Sciatic nerve (tissue), 2 donors: ENCODE measurements at regions not wholly inside any gene's neighbourhood (a gene's known extent, or its start where the extent isn't known, plus 50 kb on each side); places are given as distances from the start of the nearest gene placed in this dataset.
"Not testable (repeated sequence)": the region's sequence is repeated elsewhere in the genome, so short reads cannot be mapped to it uniquely, and the experiment has no call there.

Experiments
- ATAC-seq: fragments of 200-7000 bp; cut with Tn5 transposase; one replicate; pipeline ENCODE4 v1.9.1; 2020; ENCODE audit warnings: mild to moderate bottlenecking, moderate library complexity
- DNase-seq: peaks from one replicate; pipeline ENCODE4 v3.0.0-alpha.2; 2020; ENCODE audit warnings: low spot score
- intact Hi-C: fragments of 100-400 bp; cut with DNase I; formaldehyde crosslinking; loops from one replicate; pipeline ENCODE4 v1.14.2; 2022
- donor health status: DM: no; HTN: no; CAD: no.
- donor health status: DM: no; HTN: no; CAD: no.

- ATAC-seq (no peak), DNase-seq (no peak)
- intact Hi-C loops: no loop called here
These were observed 287.6 kb downstream of the SOCS6 start for GRCh38 chr18:70576276-70577022.

DNA sequence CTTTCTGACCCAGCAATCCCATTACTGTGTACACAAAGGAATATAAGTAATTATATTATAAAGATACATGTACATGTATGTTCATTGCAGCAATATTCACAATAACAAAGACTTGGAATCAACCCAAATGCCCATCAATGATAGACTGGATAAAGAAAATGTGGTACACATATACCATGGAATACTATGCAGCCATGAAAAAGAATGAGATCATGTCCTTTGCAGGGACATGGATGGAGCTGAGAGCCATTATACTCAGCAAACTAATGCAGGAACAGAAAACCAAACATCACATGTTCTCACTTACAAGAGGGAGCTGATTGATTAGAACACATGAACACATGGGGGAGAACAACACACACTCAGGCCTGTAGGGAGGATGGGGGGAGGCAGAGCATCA lies 286.1 kb downstream of the SOCS6 start:
- intact Hi-C loops, ATAC-seq, DNase-seq: not testable (repeated sequence)

- intact Hi-C loops, ATAC-seq: not testable (repeated sequence)
These were observed 280.8 kb downstream of the SOCS6 start for GRCh38 chr18:70569647-70570046.

GRCh38 chr18:70559446-70559845 lies 270.6 kb downstream of the SOCS6 start:
- DNase-seq (no peak), ATAC-seq (no peak)
- intact Hi-C loops: no loop called here

More at GRCh38 chr18:70569647-70570046, 280.8 kb downstream of the SOCS6 start:
- not testable (repeated sequence) for DNase-seq

GRCh38 chr18:70558371-70558770 lies 269.5 kb downstream of the SOCS6 start:
- no peak for DNase-seq
- intact Hi-C loops: no loop called here
- ATAC-seq: no peak

DNA sequence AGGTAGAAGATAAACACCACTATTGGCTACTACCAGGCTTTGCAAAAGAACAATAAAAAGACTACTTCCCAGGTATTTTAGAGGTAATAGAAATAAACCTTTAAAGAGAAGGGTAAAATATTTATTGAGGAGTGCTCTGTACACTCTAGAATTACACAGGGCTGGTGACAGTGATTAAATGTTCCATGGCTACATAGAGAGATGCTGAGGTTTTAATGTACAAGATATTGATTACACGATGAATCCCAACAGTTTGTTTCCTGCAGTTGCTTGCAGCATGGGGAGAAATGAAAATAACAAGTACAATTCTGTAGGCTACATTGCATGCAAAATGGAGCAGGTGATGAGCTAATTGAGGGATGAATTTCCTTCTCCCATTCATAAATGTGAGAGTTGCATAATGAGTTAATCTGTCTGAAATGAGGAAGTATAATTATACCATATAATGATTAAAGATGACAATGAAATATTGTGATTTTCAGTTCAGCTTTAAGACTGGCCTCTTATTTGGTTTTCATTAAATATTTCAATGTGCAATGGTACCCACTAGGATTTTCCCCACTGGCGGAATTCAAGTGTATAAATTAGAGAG lies 266.1 kb downstream of the SOCS6 start:
- no peak for ATAC-seq
- no peak for DNase-seq
- intact Hi-C loops: no loop called here

DNA sequence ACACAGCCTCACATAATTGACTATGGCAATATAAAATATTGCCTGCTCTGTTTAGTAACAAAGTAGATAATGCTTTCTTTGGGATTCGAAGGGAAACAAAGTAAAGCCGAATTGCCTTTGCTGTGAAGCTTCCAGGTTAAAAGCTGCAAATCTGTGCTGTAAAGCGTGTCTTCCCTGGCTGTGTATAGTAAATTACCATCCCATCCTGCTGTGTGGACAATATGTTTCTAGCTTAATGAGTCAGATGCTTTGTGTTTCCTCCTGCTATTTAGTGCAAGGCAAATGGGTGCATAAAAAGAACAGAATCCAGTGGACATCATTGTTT lies 265.1 kb downstream of the SOCS6 start:
- intact Hi-C loops: no loop called here
- no peak for DNase-seq
- no peak for ATAC-seq

DNA sequence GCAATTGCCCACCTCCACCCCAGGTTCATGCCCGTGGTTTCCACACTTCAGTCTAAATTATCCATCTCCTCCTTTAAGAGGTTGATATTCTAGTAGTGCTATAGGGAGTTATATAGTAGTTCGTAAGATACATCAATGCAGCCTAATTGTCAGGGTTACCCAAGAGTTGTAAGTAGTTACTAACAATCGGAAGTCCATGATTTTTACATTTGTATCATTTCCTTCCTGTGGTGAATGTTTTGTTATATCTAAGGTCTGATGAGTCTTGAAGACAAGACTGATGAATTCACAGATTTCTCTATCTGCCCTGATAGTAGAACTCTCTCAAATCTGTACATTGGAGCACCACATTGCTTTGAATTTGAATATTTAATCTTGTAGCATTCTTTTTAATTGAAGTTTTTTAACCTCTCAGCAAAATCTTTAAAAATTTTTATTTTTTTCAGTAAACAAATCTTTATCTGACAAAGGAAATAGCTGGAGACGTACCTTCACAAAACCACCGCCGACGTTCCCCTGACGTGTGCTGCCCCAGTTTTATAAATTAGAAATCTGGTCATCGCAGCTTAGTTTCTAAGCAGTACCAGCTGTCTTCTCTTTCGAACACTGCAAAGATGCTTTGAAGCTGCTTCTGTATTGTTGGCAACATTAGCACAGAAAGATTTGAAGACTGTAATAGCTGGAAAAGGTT lies 264.5 kb downstream of the SOCS6 start:
- ATAC-seq (no peak), DNase-seq (no peak)
- intact Hi-C loops: no loop called here

GRCh38 chr18:70536370-70537062 lies 247.7 kb downstream of the SOCS6 start:
- ATAC-seq (no peak), DNase-seq (no peak)
- intact Hi-C loops: no loop called here

GRCh38 chr18:70535041-70535440 lies 246.2 kb downstream of the SOCS6 start:
- ATAC-seq: no peak
- intact Hi-C loops: no loop called here
- no peak for DNase-seq

DNA sequence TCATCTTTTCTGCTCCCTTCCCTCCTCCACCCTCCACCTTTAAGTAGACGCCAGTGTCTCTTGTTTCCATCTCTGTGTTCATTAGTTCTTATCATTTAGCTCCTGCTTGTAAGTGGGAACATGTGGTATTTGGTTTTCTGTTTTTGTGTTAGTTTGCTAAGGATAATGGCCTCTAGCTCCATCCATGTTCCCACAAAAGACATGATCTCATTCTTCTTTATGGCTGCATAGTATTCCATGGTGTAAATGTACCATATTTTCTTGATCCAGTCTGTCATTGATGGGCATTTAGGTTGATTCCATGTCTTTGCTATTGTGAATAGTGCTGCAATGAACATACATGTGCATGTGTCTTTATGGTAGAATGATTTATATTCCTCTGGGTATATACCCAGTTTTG lies 236.5 kb downstream of the SOCS6 start:
- DNase-seq, ATAC-seq, intact Hi-C loops: not testable (repeated sequence)

DNA sequence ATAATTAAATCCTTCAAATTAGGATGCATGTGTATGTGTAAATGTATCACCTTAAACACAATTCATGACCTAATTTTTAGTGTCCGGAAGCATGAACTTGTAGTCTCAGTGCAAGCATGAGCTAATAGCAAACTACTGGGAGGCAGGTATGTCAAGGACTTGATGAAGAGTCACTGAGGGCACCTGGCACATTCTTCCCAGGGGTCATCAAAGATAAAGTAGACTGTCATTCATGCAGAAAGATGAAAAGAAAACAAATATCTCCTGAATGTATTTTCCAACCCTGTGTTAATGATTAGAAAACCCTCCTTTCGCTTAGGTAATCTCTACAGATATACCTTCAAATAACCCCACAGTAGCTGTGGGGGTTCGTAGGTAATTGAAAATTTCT lies 234.9 kb downstream of the SOCS6 start:
- intact Hi-C loops: no loop called here
- DNase-seq (no peak), ATAC-seq (no peak)

- ATAC-seq: no peak
- no peak for DNase-seq
- intact Hi-C loops: no loop called here
These were observed 234.4 kb downstream of the SOCS6 start for GRCh38 chr18:70523035-70523791.

GRCh38 chr18:70522183-70522680 lies 233.4 kb downstream of the SOCS6 start:
- intact Hi-C loops: no loop called here
- ATAC-seq: no peak
- DNase-seq: no peak

DNA sequence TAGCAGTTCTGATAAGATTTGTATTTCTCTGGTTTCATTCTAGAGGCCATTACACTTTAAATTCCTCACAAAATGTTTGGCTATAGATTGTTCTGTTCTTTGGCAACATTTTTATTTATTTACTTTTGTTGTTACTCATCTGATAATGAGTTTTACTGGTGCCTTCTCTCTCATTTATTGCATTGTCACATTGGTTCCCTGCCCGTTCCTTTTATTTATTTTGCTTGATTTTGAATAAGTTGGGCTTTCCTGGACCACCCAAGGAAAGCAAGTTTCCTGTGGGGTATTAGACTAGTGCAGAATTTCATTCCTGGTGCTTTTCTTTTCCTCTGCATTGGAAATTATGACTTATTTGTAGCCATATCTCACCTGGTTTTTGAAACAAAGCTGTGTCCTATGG lies 232.0 kb downstream of the SOCS6 start:
- DNase-seq: no peak
- intact Hi-C loops: no loop called here
- no peak for ATAC-seq

DNA sequence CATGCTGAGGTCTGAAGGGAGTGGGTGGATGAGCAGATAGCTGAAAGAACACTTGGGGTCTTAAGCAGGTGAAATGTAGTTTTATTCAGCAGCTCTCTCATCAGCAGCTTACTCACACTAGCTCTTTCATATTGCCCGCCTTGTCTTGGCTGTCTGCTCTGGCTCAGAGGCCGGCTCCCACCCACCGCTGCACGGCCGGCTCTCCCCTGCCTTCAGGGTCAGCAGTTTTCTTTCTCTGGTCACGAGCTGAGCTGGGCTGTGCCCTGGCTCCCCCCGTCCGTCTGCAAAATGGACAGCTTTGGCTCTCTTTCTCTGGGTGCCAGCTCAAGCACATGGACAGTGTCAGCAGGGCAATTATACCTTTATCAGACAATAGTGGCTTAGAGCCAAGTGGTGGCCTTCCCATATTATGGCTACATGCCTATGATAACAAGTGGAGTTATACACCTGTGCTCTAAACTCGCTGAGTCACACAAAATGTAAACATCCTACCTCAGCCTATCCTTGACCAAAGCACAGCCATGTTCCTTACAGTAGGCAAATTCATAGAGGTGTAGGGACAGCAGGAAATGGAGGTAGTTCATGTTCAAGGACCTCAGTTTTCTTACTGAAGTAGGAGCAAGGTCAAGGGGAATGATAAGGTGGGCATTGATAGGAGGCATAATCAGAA lies 224.8 kb downstream of the SOCS6 start:
- ATAC-seq: no peak
- intact Hi-C loops: no loop called here
- no peak for DNase-seq

- DNase-seq: no peak
These were observed 219.1 kb downstream of the SOCS6 start for GRCh38 chr18:70507970-70508369.

DNA sequence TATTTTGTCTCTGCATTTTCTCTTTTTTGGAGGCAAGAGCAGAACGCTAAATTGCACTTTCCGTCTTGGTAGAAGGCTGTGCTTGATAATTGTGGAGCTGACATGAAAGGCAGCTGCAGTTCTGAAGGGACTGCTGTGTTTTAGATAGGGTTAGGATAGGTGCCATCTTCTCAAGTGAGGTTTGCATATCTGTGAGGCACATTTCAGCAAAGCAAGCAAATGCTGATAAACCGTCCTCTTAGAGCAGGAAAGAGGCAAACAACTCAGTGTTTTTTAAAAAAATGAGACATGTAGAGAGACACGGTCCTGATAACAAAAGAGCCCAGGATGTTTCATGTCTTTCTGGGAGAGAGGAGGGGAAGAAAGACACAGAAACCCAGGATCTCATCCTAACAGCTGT lies 217.7 kb downstream of the SOCS6 start:
- no peak for DNase-seq
- no peak for ATAC-seq
- intact Hi-C loops: no loop called here

More at GRCh38 chr18:70507970-70508369, 219.1 kb downstream of the SOCS6 start:
- no peak for ATAC-seq
- intact Hi-C loops: no loop called here
